ENCODE measurements at regions not wholly inside any gene's neighbourhood (a gene's known extent, or its start where the extent isn't known, plus 50 kb on each side); places are given as distances from the start of the nearest gene placed in this dataset.

- no peak for ATAC-seq (ENCODE audit: insufficient read depth, low FRiP score)
- no peaks in the 10 kb centered on the region for H3K36me3 ChIP-seq (ENCODE audit: control insufficient read depth in 4 of 4, insufficient read depth in 4 of 4, low read length in 4 of 4)
- 83% methylated on average over 4 of the region's 4 CpGs for WGBS, 2 donors
- no peak overlapping the region for H3K27ac ChIP-seq (ENCODE audit: low read depth in 1 of 2, low read length in 1 of 2)
- H3K27me3 ChIP-seq (ENCODE audit: control insufficient read depth in 3 of 3, insufficient read depth in 3 of 3, low read length in 2 of 3), result no peaks in the 10 kb centered on the region
- TF ChIP-seq CTCF (IDR thresholded peaks at IDR 0.05; ENCODE audit: control extremely low read depth, extremely low read depth), result no peak
- H3K9me3 ChIP-seq (ENCODE audit: control insufficient read depth in 4 of 4, insufficient read depth in 3 of 4, low read length in 3 of 4), result no peaks in the 10 kb centered on the region
- H3K4me1 ChIP-seq (ENCODE audit: control insufficient read depth in 5 of 5, insufficient read depth in 5 of 5, low read length in 5 of 5), result peaks cover 0 to 2% (median 0%) of the 10 kb centered on the region in 5 donors
- H3K4me3 ChIP-seq, result no peak overlapping the region
- no peak overlapping the region for H3K9ac ChIP-seq (ENCODE audit: insufficient read depth in 1 of 2, low read length in 2 of 2)
- DNase-seq, result no peak
Measured at GRCh38 chr10:113235508-113235907, 285.5 kb downstream of the TCF7L2 start.

- Histone ChIP-seq H3K4me3 (no peak overlapping the region), H3K9me3 (ENCODE audit: control insufficient read depth in 4 of 4, insufficient read depth in 3 of 4, low read length in 3 of 4) (no peaks in the 10 kb centered on the region), H3K27ac (ENCODE audit: low read depth in 1 of 2, low read length in 1 of 2) (no peak overlapping the region), H3K4me1 (ENCODE audit: control insufficient read depth in 5 of 5, insufficient read depth in 5 of 5, low read length in 5 of 5) (peaks cover 0 to 2% (median 0%) of the 10 kb centered on the region in 5 donors), H3K9ac (ENCODE audit: insufficient read depth in 1 of 2, low read length in 2 of 2) (no peak overlapping the region), H3K27me3 (ENCODE audit: control insufficient read depth in 3 of 3, insufficient read depth in 3 of 3, low read length in 2 of 3) (no peaks in the 10 kb centered on the region), H3K36me3 (ENCODE audit: control insufficient read depth in 4 of 4, insufficient read depth in 4 of 4, low read length in 4 of 4) (no peaks in the 10 kb centered on the region)
- WGBS, 2 donors, result 94 to 96% methylated on average over 5 of the region's 5 CpGs
- TF ChIP-seq CTCF (IDR thresholded peaks at IDR 0.05; ENCODE audit: control extremely low read depth, extremely low read depth), result no peak
- ATAC-seq (ENCODE audit: insufficient read depth, low FRiP score) (no peak), DNase-seq (no peak)
Measured at GRCh38 chr10:113236998-113237397, 287.0 kb downstream of the TCF7L2 start.

- 31 to 65% methylated on average over 7 of the region's 7 CpGs for WGBS, 2 donors
- no peak overlapping the region for H3K4me3 ChIP-seq
- H3K4me1 ChIP-seq (ENCODE audit: control insufficient read depth in 5 of 5, insufficient read depth in 5 of 5, low read length in 5 of 5), result no peaks in the 10 kb centered on the region
- no peaks in the 10 kb centered on the region for H3K27me3 ChIP-seq (ENCODE audit: control insufficient read depth in 3 of 3, insufficient read depth in 3 of 3, low read length in 2 of 3)
- H3K9me3 ChIP-seq (ENCODE audit: control insufficient read depth in 4 of 4, insufficient read depth in 3 of 4, low read length in 3 of 4), result no peaks in the 10 kb centered on the region
- TF ChIP-seq CTCF (IDR thresholded peaks at IDR 0.05; ENCODE audit: control extremely low read depth, extremely low read depth), result no peak
- no peak overlapping the region for H3K9ac ChIP-seq (ENCODE audit: insufficient read depth in 1 of 2, low read length in 2 of 2)
- no peaks in the 10 kb centered on the region for H3K36me3 ChIP-seq (ENCODE audit: control insufficient read depth in 4 of 4, insufficient read depth in 4 of 4, low read length in 4 of 4)
- ATAC-seq (ENCODE audit: insufficient read depth, low FRiP score) (no peak), DNase-seq (no peak)
- no peak overlapping the region for H3K27ac ChIP-seq (ENCODE audit: low read depth in 1 of 2, low read length in 1 of 2)
Measured at GRCh38 chr10:113239566-113240350, 289.7 kb downstream of the TCF7L2 start.

- no peak for TF ChIP-seq CTCF (IDR thresholded peaks at IDR 0.05; ENCODE audit: control extremely low read depth, extremely low read depth)
- Histone ChIP-seq H3K4me1 (ENCODE audit: control insufficient read depth in 5 of 5, insufficient read depth in 5 of 5, low read length in 5 of 5) (no peaks in the 10 kb centered on the region), H3K4me3 (no peak overlapping the region), H3K9me3 (ENCODE audit: control insufficient read depth in 4 of 4, insufficient read depth in 3 of 4, low read length in 3 of 4) (no peaks in the 10 kb centered on the region), H3K9ac (ENCODE audit: insufficient read depth in 1 of 2, low read length in 2 of 2) (no peak overlapping the region), H3K27me3 (ENCODE audit: control insufficient read depth in 3 of 3, insufficient read depth in 3 of 3, low read length in 2 of 3) (no peaks in the 10 kb centered on the region), H3K27ac (ENCODE audit: low read depth in 1 of 2, low read length in 1 of 2) (no peak overlapping the region), H3K36me3 (ENCODE audit: control insufficient read depth in 4 of 4, insufficient read depth in 4 of 4, low read length in 4 of 4) (no peaks in the 10 kb centered on the region)
- DNase-seq (no peak), ATAC-seq (ENCODE audit: insufficient read depth, low FRiP score) (no peak)
- WGBS, 2 donors, result 92 to 94% methylated on average over 2 of the region's 2 CpGs
Measured at GRCh38 chr10:113240736-113241135, 290.7 kb downstream of the TCF7L2 start.
